HepG2 (cell line): ENCODE measurements at regions not wholly inside any gene's neighbourhood (a gene's known extent, or its start where the extent isn't known, plus 50 kb on each side); places are given as distances from the start of the nearest gene placed in this dataset.

Experiments used
- ATAC-seq: fragments of 200-7000 bp; cut with Tn5 transposase; 3 replicates; pipeline ENCODE4 v1.9.1; 2020; ENCODE audit warnings: mild to moderate bottlenecking, moderate library complexity
- BruUV-seq: library from RNA; stranded (reverse); fragments of 400-500 nt; replicated peaks from 2 replicates; lab custom pipeline; 2021; lab: Mats Ljungman, UMichigan
- CTCF ChIA-PET: fragments of 300-600 bp; formaldehyde crosslinking; extraction: SDS; loops from one replicate; lab custom pipeline; 2021; ENCODE audit warnings: low total read pairs, inconsistent platforms, low intra/inter-chr PET ratio; lab: Yijun Ruan, JAX
- POLR2A ChIA-PET: fragments of 350-600 bp; sonication (Branson Sonifier 250); formaldehyde crosslinking; loops from one replicate; lab custom pipeline; 2020; ENCODE audit warnings: antibody characterized with exemption, inconsistent platforms; lab: Yijun Ruan, JAX
- DNase-seq: peaks from one replicate; pipeline ENCODE4 v3.0.0-alpha.2; 2015; ENCODE audit warnings: low spot score
- FAIRE-seq: peaks from 3 replicates; lab custom pipeline; 2011; peaks lifted over from hg19 to GRCh38; lab: Jason Lieb, UNC
- H2AFZ ChIP-seq: one replicate; pipeline ENCODE4 v1.6.1; 2011; ENCODE audit warnings: low read length, inconsistent platforms
- H3K27ac ChIP-seq: fragments of 300-600 bp; 3 replicates; pipeline ENCODE4 v1.8.0; 2011; ENCODE audit warnings: mixed run types, mild to moderate bottlenecking, mixed read lengths, low read length, inconsistent platforms; ENCODE audit not compliant: insufficient read depth; ENCODE audit errors: extremely low read length
- H3K27me3 ChIP-seq, 2 experiments: fragments of 200-600 bp in 1 of 2; 2 replicates in 1 of 2; 3 replicates in 1 of 2; pipeline versions ENCODE4 v1.6.0 to v1.8.0; 2011; ENCODE audit warnings: low read length in 2 of 2, mild to moderate bottlenecking in 2 of 2, moderate library complexity in 2 of 2, inconsistent platforms in 1 of 2; ENCODE audit not compliant: insufficient read depth in 2 of 2, control insufficient read depth in 1 of 2
- H3K36me3 ChIP-seq, 2 experiments: fragments of 200-600 bp in 1 of 2; replicated peaks in 1 of 2; 2 replicates in 1 of 2; 3 replicates in 1 of 2; pipeline versions ENCODE4 v1.5.1 to v1.8.0; 2011; ENCODE audit warnings: low read length in 2 of 2, inconsistent platforms in 1 of 2; ENCODE audit not compliant: insufficient read depth in 2 of 2, control insufficient read depth in 1 of 2
- H3K4me1 ChIP-seq: 2 replicates; pipeline ENCODE4 v1.5.1; 2012; ENCODE audit warnings: low read length, inconsistent platforms; ENCODE audit not compliant: insufficient read depth
- H3K4me2 ChIP-seq: 2 replicates; pipeline ENCODE4 v1.6.0; 2011; ENCODE audit warnings: low read depth, low read length, inconsistent platforms
- H3K4me3 ChIP-seq, 3 experiments: fragments of 200-600 bp in 1 of 3; sonication (generic), shearing (Covaris generic) in 1 of 3; replicated peaks in 1 of 3; 2 replicates each; pipeline ENCODE4 v1.5.1; 2011 to 2016; ENCODE audit warnings: low read length in 3 of 3, inconsistent platforms in 2 of 3, low read depth in 2 of 3, mild to moderate bottlenecking in 2 of 3, control low read depth in 1 of 3, mixed read lengths in 1 of 3; ENCODE audit not compliant: insufficient read depth in 1 of 3
- H3K79me2 ChIP-seq: one replicate; pipeline ENCODE4 v1.6.1; 2011; ENCODE audit warnings: low read length, inconsistent platforms; ENCODE audit not compliant: insufficient read depth
- H3K9ac ChIP-seq: 2 replicates; pipeline ENCODE4 v1.6.0; 2011; ENCODE audit warnings: mild to moderate bottlenecking, low read depth, low read length, inconsistent platforms; ENCODE audit not compliant: insufficient read depth
- H3K9me3 ChIP-seq: 2 replicates; pipeline ENCODE4 v1.5.1; 2012; ENCODE audit warnings: mild to moderate bottlenecking, low read length
- H4K20me1 ChIP-seq: 2 replicates; pipeline ENCODE4 v1.6.0; 2011; ENCODE audit warnings: inconsistent platforms, mild to moderate bottlenecking, low read length, moderate library complexity; ENCODE audit not compliant: insufficient read depth
- ISX ChIP-seq: sonication (generic); formaldehyde crosslinking; conservative IDR thresholded peaks from 2 replicates; pipeline ENCODE4 v1.5.0; 2020; ENCODE audit warnings: missing genetic modification reagents
- MED13 ChIP-seq: sonication (generic); formaldehyde crosslinking; IDR thresholded peaks from 2 replicates; pipeline ENCODE4 v1.5.0; 2020; ENCODE audit warnings: missing genetic modification reagents
- NFIB ChIP-seq: sonication (generic); formaldehyde crosslinking; IDR thresholded peaks from 2 replicates; pipeline ENCODE4 v1.9.0; 2021; ENCODE audit warnings: missing genetic modification reagents, mild to moderate bottlenecking, borderline replicate concordance
- NFIC ChIP-seq: IDR thresholded peaks from 2 replicates; pipeline ENCODE4 v1.6.1; 2012; ENCODE audit warnings: mild to moderate bottlenecking, low read length, inconsistent platforms
- REPIN1 ChIP-seq: sonication (generic); formaldehyde crosslinking; IDR thresholded peaks from 2 replicates; pipeline ENCODE4 v1.8.0; 2022; ENCODE audit warnings: missing genetic modification reagents, low read depth, mild to moderate bottlenecking, borderline replicate concordance
- ZNF710 ChIP-seq: sonication (generic); formaldehyde crosslinking; IDR thresholded peaks from 2 replicates; pipeline ENCODE4 v1.5.0; 2020; ENCODE audit warnings: mild to moderate bottlenecking, missing genetic modification reagents, borderline replicate concordance
- WGBS: methylation state at CpG from one replicate; pipeline ENCODE4 v1.1.6; 2017; ENCODE audit warnings: low lambda C conversion rate; 5-methylcytosine and 5-hydroxymethylcytosine counted together
- in situ Hi-C: cut with HindIII; loops from 2 replicates; pipeline ENCODE4 v1.10.0; 2017; ENCODE audit warnings: low pct_unique_long_range_greater_than_20kb; ENCODE audit not compliant: extremely low pct_ligation_motif_present
- intact Hi-C: fragments of 100-400 bp; cut with micrococcal nuclease; formaldehyde crosslinking; loops from one replicate; pipeline ENCODE4 v1.10.0; 2022; ENCODE audit not compliant: unreplicated experiment
- TF ChIP-seq, protein P1 (sequence below): sonication (generic); formaldehyde crosslinking; IDR thresholded peaks from 2 replicates; pipeline ENCODE4 v1.4.0; 2020; ENCODE audit warnings: missing genetic modification reagents
- TF ChIP-seq, protein P2 (sequence below): sonication (generic); formaldehyde crosslinking; IDR thresholded peaks from 2 replicates; pipeline ENCODE4 v1.8.0; 2023; ENCODE audit warnings: mild to moderate bottlenecking, missing genetic modification reagents

GRCh38 chr12:115335594-115335993 lies 651.6 kb upstream of the TBX3 start:
- ATAC-seq, result no peak
- Histone ChIP-seq H3K4me2 (no peak overlapping the region), H3K27me3 (peaks cover 0 to 9% of the 10 kb centered on the region in 2 experiments; a peak in 1 of 5 replicates), H3K9me3 (no peaks in the 10 kb centered on the region), H4K20me1 (no peaks in the 10 kb centered on the region), H3K36me3 (no peaks in the 10 kb centered on the region), H3K4me3 (no peak overlapping the region), H3K4me1 (no peaks in the 10 kb centered on the region), H3K9ac (no peak overlapping the region), H3K79me2 (no peaks in the 10 kb centered on the region), H2AFZ (no peak overlapping the region), H3K27ac (no peak overlapping the region)
- intact Hi-C loops (no loop called here), in situ Hi-C loops (no loop called here)
- POLR2A ChIA-PET, result no interaction called here
- TF ChIP-seq ZNF710 (CRISPR knock-in tag) (no peak), ISX (CRISPR knock-in tag) (no peak), NFIC (no peak), REPIN1 (no peak), MED13 (CRISPR knock-in tag) (no peak), NFIB (no peak)
- TF ChIP-seq, protein P1, sequence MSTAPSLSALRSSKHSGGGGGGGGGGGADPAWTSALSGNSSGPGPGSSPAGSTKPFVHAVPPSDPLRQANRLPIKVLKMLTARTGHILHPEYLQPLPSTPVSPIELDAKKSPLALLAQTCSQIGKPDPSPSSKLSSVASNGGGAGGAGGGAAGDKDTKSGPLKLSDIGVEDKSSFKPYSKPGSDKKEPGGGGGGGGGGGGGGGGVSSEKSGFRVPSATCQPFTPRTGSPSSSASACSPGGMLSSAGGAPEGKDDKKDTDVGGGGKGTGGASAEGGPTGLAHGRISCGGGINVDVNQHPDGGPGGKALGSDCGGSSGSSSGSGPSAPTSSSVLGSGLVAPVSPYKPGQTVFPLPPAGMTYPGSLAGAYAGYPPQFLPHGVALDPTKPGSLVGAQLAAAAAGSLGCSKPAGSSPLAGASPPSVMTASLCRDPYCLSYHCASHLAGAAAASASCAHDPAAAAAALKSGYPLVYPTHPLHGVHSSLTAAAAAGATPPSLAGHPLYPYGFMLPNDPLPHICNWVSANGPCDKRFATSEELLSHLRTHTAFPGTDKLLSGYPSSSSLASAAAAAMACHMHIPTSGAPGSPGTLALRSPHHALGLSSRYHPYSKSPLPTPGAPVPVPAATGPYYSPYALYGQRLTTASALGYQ (CRISPR knock-in tag), result no peak
- TF ChIP-seq, protein P2, sequence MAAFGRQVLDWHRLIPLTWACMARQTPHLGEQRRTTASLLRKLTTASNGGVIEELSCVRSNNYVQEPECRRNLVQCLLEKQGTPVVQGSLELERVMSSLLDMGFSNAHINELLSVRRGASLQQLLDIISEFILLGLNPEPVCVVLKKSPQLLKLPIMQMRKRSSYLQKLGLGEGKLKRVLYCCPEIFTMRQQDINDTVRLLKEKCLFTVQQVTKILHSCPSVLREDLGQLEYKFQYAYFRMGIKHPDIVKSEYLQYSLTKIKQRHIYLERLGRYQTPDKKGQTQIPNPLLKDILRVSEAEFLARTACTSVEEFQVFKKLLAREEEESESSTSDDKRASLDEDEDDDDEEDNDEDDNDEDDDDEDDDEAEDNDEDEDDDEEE (CRISPR knock-in tag), result no peak
- no peak for DNase-seq
- BruUV-seq, result no TSS peak
- no peak for FAIRE-seq
- CTCF ChIA-PET, result no interaction called here
- WGBS, result 62% methylated on average over 9 of the region's 9 CpGs
